Pancreas (tissue), 10 donors: ENCODE measurements at regions not wholly inside any gene's neighbourhood (a gene's known extent, or its start where the extent isn't known, plus 50 kb on each side); places are given as distances from the start of the nearest gene placed in this dataset.

Experiments
- ATAC-seq, 4 donors: fragments of 200-7000 bp; cut with Tn5 transposase; one replicate each; pipeline versions ENCODE4 v1.8.0 to v1.9.1; 2020; ENCODE audit warnings: mild to moderate bottlenecking in 4 of 4, moderate library complexity in 4 of 4
- DNase-seq, 6 donors: peaks; one replicate each; pipeline ENCODE4 v3.0.0-alpha.2; 2020
- FAIRE-seq: peaks from 2 replicates; lab custom pipeline; 2012; peaks lifted over from hg19 to GRCh38; lab: Jason Lieb, UNC
- H3K27ac ChIP-seq, 4 donors: fragments of 200-600 bp; sonication (generic); 1 replicate in 3 of 4; 2 replicates in 1 of 4; pipeline versions ENCODE4 v1.5.0 to v1.8.0; 2020
- H3K27me3 ChIP-seq, 4 donors: fragments of 200-600 bp; one replicate each; pipeline ENCODE4 v1.8.0; 2021
- H3K36me3 ChIP-seq, 3 donors: fragments of 200-600 bp; sonication (generic) in 1 of 3; one replicate each; pipeline versions ENCODE4 v1.5.0 to v1.8.0; 2020 to 2021
- H3K4me1 ChIP-seq, 3 donors: fragments of 200-600 bp; one replicate each; pipeline ENCODE4 v1.8.0; 2021
- H3K4me3 ChIP-seq, 4 donors: fragments of 200-600 bp; sonication (generic) in 2 of 4; one replicate each; pipeline versions ENCODE4 v1.5.0 to v1.8.0; 2020 to 2021
- H3K9me3 ChIP-seq, 4 donors: fragments of 200-600 bp; one replicate each; pipeline ENCODE4 v1.8.0; 2021
- CTCF ChIP-seq, 4 donors: fragments of 200-600 bp; sonication (generic) in 3 of 4; IDR thresholded peaks; one replicate each; pipeline versions ENCODE4 v1.5.0 to v1.8.0; 2021; ENCODE audit warnings: antibody characterized with exemption in 4 of 4
- WGBS, 2 donors: extraction: QIAGEN DNeasy Blood & Tissue Kit; methylation state at CpG; one replicate each; pipeline ENCODE4 v1.1.7; 2013; 5-methylcytosine and 5-hydroxymethylcytosine counted together
- intact Hi-C, 3 donors: fragments of 100-400 bp; cut with DNase I; formaldehyde crosslinking; loops; one replicate each; pipeline versions ENCODE4 v1.11.1 to v1.14.2; 2022
- donor health status: healthy with polysubstance abuse.
- donor health status: DM: no; HTN: no; CAD: no; lungs with moderate emphysema.
- donor health status: DM: no; HTN: no; CAD: no.
- donor health status: control.
- donor health status: control.
- donor health status: Bipolar disorder and iron deficiency.
- donor health status: DM: yes; HTN: yes; CAD: no.
- donor health status: DM: no; HTN: no; CAD: no.
- donor health status: DM: no; HTN: no; CAD: no.
- donor health status: DM: yes; HTN: yes; CAD: no.

GRCh38 chr14:101035466-101036225 lies 132.1 kb upstream of the RTL1 start:
- H3K27ac ChIP-seq: no peak overlapping the region
- intact Hi-C loops: no loop called here
- peaks cover 0 to 6% (median 5%) of the 10 kb centered on the region in 3 donors for H3K4me1 ChIP-seq
- DNase-seq (no peak), FAIRE-seq (no peak), ATAC-seq (no peak)
- WGBS, 2 donors: 85 to 87% methylated on average over 15 of the region's 15 CpGs
- peaks cover 0 to 4% (median 0%) of the 10 kb centered on the region in 3 donors for H3K36me3 ChIP-seq
- no peak overlapping the region for H3K4me3 ChIP-seq
- H3K27me3 ChIP-seq: no peaks in the 10 kb centered on the region
- H3K9me3 ChIP-seq: no peaks in the 10 kb centered on the region
- no peak for TF ChIP-seq CTCF (IDR thresholded peaks at IDR 0.05)

GRCh38 chr14:101037021-101037817 lies 133.7 kb upstream of the RTL1 start:
- intact Hi-C loops: no loop called here
- Histone ChIP-seq H3K4me3 (no peak overlapping the region), H3K27me3 (no peaks in the 10 kb centered on the region), H3K9me3 (no peaks in the 10 kb centered on the region), H3K36me3 (peaks cover 0 to 4% (median 0%) of the 10 kb centered on the region in 3 donors), H3K27ac (no peak overlapping the region), H3K4me1 (peaks cover 4 to 14% (median 7%) of the 10 kb centered on the region in 3 donors)
- FAIRE-seq (no peak), DNase-seq (no peak), ATAC-seq (no peak)
- TF ChIP-seq CTCF (IDR thresholded peaks at IDR 0.05): no peak
- whole genome bisulfite sequencing, 2 donors: 81 to 89% methylated on average over 12 of the region's 12 CpGs

GRCh38 chr14:101039031-101039754 lies 135.7 kb upstream of the RTL1 start:
- Histone ChIP-seq H3K27ac (no peak overlapping the region), H3K4me3 (no peak overlapping the region), H3K27me3 (no peaks in the 10 kb centered on the region), H3K9me3 (no peaks in the 10 kb centered on the region), H3K36me3 (peaks cover 0 to 4% (median 0%) of the 10 kb centered on the region in 3 donors), H3K4me1 (peaks cover 4 to 14% (median 7%) of the 10 kb centered on the region in 3 donors)
- intact Hi-C loops: no loop called here
- 87 to 94% methylated on average over 15 of the region's 15 CpGs for WGBS, 2 donors
- TF ChIP-seq CTCF (IDR thresholded peaks at IDR 0.05): no peak
- DNase-seq (peak in 1 of 6 donors; percentile 29), ATAC-seq (no peak), FAIRE-seq (no peak)

GRCh38 chr14:101039755-101040138 lies 136.2 kb upstream of the RTL1 start:
- Histone ChIP-seq H3K4me3 (no peak overlapping the region), H3K27me3 (no peaks in the 10 kb centered on the region), H3K9me3 (no peaks in the 10 kb centered on the region), H3K27ac (no peak overlapping the region), H3K36me3 (peaks cover 0 to 4% (median 0%) of the 10 kb centered on the region in 3 donors), H3K4me1 (peaks cover 4 to 14% (median 7%) of the 10 kb centered on the region in 3 donors)
- ATAC-seq: no peak
- WGBS, 2 donors: 88 to 93% methylated on average over 15 of the region's 15 CpGs
- TF ChIP-seq CTCF (IDR thresholded peaks at IDR 0.05): no peak
- peak in 1 of 6 donors; percentile 23 for DNase-seq
- no peak for FAIRE-seq
- intact Hi-C loops: no loop called here
